DMS 273 (cell line): ENCODE measurements at regions not wholly inside any gene's neighbourhood (a gene's known extent, or its start where the extent isn't known, plus 50 kb on each side); places are given as distances from the start of the nearest gene placed in this dataset.
"Not testable (repeated sequence)": the region's sequence is repeated elsewhere in the genome, so short reads cannot be mapped to it uniquely, and the experiment has no call there.

Experiments
- DNase-seq: peaks from one replicate; lab custom pipeline; 2025; ENCODE audit not compliant: unreplicated experiment; lab: John Stamatoyannopoulos, UW

DNA sequence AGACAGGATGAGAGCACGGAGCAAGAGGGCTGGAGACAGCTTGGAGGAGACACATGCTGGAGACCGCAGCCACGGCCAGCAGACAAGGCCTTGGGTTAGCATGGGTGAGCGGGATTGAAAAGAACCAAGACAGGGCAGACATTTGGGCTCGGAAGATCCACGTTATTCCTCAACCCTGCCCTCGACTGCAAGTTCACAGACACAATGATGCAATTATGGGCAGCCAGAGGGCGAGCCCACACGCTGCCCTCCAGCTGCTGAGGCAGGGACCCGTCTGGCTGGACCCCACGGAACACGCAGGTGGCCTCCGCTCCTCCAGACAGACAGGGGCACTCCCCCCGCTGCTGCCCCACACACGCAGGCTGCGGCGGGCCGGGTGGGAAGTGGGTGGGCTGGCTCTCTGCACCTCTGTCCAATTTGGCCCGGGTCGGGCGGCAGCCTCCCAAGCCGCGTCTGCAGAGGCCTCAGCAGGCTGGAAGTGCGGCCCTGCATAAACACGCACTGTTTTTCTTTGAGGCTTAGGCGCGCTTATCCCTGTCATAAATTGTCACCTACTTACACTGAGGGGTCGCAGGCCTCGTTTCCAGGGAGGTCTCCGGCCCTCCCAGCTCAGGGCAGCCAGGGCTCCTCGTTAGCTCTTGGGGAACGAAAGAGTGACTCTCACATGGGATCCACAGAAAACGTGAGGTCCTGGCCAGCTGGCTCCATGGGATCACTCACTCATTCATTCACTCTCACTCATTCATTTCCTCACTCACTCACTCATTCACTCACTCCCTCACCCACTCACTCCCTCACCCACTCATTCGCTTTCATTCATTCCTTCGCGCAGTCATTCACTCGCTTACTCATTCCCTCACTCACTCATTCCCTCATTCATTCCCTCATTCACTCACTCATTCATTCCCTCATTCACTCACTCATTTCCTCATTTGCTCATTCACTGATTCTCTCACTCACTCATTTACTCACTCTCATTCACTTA is 303.9 kb downstream of the C16orf95 start:
- DNase-seq = no peak

DNA sequence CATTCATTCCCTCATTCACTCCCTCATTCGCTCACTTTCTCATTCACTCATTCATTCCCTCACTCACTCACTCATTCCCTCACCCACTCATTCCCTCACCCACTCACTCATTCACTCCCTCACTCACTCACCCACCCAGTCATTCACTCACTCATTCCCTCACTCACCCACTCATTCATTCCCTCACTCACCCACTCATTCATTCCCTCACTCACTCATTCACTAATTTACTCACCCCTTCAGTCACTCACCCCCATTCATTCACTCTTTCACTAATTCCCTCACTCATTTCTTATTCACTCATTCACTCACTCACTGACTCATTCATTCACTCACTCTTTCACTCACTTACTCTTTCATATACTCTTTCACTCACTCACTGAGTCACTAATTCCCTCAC is 303.1 kb downstream of the C16orf95 start:
- DNase-seq = no peak

GRCh38 chr16:87015021-87015420 is 302.2 kb downstream of the C16orf95 start:
- DNase-seq = no peak

DNA sequence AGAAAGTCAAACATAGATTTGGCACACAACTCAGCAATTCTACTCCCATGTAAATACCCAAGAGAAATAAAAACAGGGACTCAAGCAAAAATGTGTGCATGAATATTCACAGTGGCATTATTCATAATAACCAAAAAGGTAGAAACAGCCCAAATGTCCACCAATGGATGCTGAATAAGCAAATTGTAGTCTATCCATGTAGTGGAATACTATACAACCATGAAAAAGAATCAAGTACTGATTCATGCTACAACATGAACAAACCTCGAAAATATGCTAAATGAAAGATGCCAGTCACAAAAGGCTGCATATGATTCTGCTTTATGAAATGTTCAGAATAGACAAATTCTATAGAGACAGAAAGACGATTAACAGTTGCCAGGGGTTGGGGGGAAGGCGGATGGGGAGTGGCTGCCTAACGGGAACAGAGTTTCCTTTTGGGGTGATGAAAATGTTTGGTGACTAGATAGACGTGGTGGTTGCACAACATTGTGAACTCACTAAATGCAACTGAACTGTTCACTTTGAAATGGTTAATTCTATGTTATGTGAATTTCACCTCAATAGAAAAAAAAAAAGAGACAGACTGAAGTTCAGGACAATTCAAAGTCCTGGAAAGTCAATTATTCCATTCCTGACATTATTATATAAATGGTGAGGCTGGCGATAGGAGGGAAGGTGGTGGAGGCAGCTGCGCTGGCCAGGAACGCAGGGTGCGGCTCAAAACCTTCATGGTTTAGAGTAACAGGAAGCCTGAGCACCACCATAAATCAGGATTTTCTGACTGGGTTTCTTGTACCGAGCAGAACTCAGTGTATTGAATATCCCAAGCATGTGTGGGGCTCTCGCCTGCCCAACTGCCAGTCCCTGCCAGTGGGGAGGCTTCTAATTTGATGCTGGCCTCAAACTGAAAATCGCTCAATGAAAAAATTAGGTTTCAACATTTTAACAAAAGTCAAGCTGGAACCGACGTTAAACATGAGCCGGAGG is 300.9 kb downstream of the C16orf95 start:
- DNase-seq = no peak

DNA sequence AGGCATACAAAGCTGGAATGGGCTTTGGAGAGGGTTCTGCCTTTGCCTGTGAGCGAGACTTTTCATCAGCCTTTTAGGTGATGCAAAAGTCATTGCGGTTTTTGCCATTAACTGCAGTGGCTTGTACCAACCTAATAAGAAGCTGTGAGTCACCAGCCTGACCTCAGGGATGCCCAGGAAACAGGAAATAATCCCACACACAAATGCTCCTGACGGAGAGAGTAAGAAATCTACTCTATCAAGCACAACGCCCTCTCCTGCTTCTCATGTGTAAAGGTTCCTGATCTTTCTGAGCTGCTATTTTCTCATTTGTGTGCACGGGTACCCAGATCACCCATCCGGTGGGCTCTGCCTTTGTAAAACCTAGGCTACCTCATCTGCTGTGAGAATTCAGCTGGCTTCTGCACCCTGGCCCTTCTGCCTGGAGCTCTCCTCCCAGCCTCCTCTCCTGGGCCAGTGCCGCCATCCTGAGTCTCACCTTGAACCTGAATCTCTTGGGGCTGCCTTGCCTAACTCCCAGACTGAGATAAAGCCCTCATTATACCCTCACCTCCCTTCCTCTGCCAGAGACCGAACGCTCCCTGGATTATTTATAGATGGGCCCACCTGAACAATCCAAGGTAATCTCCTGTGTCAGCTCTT is 299.7 kb downstream of the C16orf95 start:
- DNase-seq = peak; percentile 12

DNA sequence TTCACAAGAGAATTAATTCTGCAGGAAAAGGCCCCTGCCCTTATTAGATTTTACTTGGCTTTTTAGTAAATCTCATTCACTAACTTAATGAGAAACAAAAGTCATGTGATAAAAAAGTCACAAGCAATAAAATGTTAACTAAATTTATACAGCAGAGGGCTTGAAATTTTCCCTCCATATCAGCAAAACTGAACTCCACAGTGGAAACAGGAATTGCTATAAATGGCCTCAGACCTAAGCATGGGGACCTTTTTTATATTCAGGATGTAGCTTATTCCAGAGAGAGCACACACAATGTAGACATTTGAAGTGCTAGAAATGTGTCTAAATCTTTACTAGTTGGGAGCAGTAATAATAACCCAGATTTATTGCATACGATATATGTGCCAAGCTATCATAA is 291.5 kb downstream of the C16orf95 start:
- DNase-seq = no peak

DNA sequence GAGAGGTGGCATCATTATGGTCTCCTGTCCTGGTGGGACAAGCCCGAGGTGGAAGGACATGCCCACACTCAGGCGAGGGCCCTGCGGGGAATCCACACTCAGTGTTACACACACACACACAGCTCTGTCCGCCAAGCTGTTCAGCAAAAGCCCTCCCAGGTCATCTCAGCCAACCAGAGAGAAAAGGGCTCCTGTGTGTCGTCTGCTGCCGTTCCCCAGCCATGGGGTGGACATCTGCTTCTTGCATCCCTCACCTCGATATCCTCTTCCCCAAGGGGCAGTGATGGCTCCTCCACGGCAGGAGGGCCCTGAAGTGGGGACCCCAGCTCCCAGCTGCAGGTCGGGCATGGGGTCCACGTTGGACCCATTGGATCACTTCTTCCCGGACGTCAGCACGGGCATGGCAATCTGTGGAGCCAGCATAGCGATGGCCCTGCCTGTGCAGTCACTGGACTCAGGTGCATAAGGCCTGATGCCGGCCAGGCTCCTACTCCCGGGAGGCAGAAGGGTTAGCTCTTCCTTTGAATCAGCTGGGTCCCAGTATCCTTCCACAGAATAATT is 290.1 kb downstream of the C16orf95 start:
- DNase-seq = no peak

- no peak for DNase-seq
Measured at GRCh38 chr16:87028481-87029320, 288.5 kb downstream of the C16orf95 start.

DNA sequence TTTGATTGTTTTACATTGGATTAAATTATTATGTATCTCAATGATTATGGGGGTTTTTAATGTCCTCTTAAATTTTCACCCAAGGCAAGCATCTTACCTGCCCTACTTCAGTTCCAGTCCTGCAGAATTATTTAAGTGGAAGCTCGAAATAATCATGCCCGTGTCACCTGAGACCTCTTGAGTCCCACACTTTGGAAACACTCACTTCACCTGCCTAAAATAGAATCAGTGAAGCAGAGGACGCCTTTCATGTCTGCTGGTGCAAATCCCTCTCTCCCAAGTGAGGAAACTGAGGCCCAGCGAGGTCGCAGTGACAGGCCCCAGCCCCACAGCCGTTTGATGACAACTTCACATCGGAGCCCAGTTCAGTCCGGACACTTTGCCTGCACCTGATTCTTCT is 284.6 kb downstream of the C16orf95 start:
- no peak for DNase-seq

DNA sequence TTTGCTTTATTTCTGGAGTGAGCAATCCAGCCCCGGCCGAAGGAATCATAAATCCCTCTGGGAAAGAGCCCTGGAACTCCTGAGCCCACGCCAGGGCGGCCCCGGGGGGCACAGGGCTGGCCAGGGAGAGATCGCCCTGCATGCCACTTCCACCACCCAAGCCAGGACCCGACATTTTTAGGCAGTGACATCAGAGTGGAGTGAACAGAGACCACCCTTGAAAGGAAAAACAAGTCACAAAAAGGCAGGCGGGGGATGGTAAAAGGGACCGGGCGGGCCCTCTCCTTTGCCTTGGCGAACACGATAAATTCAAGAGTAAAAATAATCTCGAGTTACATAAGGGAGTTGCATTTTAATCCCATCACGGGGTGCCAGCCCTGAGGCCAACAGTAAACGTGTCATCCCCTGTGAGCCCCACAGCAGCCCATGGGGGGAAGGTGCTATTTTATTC is 284.1 kb downstream of the C16orf95 start:
- DNase-seq = no peak

- DNase-seq = no peak
Measured at GRCh38 chr16:87033541-87034300, 283.5 kb downstream of the C16orf95 start.

GRCh38 chr16:87034317-87034716 is 282.9 kb downstream of the C16orf95 start:
- DNase-seq = no peak

DNA sequence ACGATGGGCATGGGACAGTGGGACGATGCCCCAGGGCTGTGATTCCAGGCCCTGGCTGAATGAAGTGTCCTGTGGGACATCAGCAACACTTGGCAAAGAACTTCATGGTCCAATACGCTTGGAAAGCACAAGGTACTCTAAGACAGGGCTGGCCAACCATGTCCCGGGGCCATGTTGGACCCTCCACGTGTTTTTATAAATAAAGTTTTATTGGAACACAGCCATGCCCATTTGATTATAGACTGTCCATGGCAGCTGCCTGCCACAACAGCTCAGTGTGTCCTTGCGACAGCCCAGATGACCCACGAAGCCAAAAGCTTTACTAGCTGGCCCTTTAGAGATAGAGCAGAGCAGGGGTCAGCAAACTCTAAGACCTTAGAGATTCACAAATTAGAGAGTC is 282.1 kb downstream of the C16orf95 start:
- no peak for DNase-seq

GRCh38 chr16:87037012-87037411 is 280.2 kb downstream of the C16orf95 start:
- DNase-seq = no peak

- not testable (repeated sequence) for DNase-seq
Measured at GRCh38 chr16:87038528-87038927, 278.7 kb downstream of the C16orf95 start.

GRCh38 chr16:87040169-87041117 is 276.7 kb downstream of the C16orf95 start:
- no peak for DNase-seq

DNA sequence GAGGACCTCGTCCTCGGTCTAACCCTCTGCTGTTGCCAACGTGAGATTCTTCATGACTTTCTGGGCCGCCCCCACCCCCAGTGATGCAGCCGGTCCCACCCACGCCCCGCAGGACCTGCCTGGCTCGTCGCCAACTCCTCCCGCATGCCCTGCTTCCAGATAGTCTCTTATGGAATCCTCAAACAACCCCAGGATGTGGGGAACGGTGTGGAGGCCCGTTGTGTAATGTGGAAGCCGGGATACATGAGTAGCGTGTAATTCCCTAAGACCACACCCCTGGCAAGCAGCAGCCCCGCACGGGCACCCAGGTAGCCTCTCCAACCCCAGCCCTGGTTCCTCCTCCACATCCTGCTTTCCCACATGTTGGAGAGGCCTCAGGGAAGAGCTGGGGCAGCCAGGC is 275.9 kb downstream of the C16orf95 start:
- peak; percentile 14 for DNase-seq
